K562 (cell line): ENCODE measurements at regions not wholly inside any gene's neighbourhood (a gene's known extent, or its start where the extent isn't known, plus 50 kb on each side); places are given as distances from the start of the nearest gene placed in this dataset.

Experiments
- ATAC-seq: fragments of 200-7000 bp; cut with Tn5 transposase; 3 replicates; pipeline ENCODE4 v1.9.1; 2020; ENCODE audit warnings: moderate library complexity
- BruUV-seq: library from RNA; stranded (reverse); fragments of 400-500 nt; replicated peaks from 2 replicates; lab custom pipeline; 2021; lab: Mats Ljungman, UMichigan
- CTCF ChIA-PET: fragments of 300-600 bp; formaldehyde crosslinking; extraction: SDS; loops from one replicate; lab custom pipeline; 2021; ENCODE audit warnings: low intra/inter-chr PET ratio; lab: Yijun Ruan, JAX
- POLR2A ChIA-PET: fragments of 300-600, 350-650 bp; sonication (Branson Sonifier 250); formaldehyde crosslinking; extraction: SDS; loops from one replicate; lab custom pipeline; 2021; ENCODE audit warnings: antibody characterized with exemption, inconsistent platforms; lab: Yijun Ruan, JAX
- DNase-seq, 4 experiments: peaks; one replicate each; pipeline versions ENCODE4 v3.0.0 to v3.0.0-alpha.2; 2011 to 2018; ENCODE audit warnings: low spot score in 3 of 4, mixed read lengths in 3 of 4; ENCODE audit errors: extremely low read depth in 1 of 4
- FAIRE-seq: peaks from 2 replicates; lab custom pipeline; 2011; peaks lifted over from hg19 to GRCh38; lab: Jason Lieb, UNC
- H2AFZ ChIP-seq: 2 replicates; pipeline ENCODE4 v1.6.0; 2011; ENCODE audit warnings: low read depth, low read length, control low read depth, inconsistent platforms
- H3K27ac ChIP-seq: fragments of 200-600 bp; 3 replicates; pipeline ENCODE4 v1.8.0; 2011; ENCODE audit warnings: low read depth, mild to moderate bottlenecking, control low read depth, inconsistent platforms, low read length, moderate library complexity, mixed read lengths; ENCODE audit errors: extremely low read depth
- H3K27me3 ChIP-seq, 2 experiments: fragments of 300-600 bp in 1 of 2; 2 replicates in 1 of 2; 3 replicates in 1 of 2; pipeline versions ENCODE4 v1.6.0 to v1.8.0; 2011; ENCODE audit warnings: inconsistent platforms in 2 of 2, low read length in 2 of 2, mild to moderate bottlenecking in 1 of 2, mixed read lengths in 1 of 2, moderate library complexity in 1 of 2; ENCODE audit not compliant: control insufficient read depth in 2 of 2, insufficient read depth in 2 of 2
- H3K36me3 ChIP-seq: fragments of 300-600 bp; 3 replicates; pipeline ENCODE4 v1.8.0; 2011; ENCODE audit warnings: mild to moderate bottlenecking, low read length, inconsistent platforms; ENCODE audit not compliant: control insufficient read depth, insufficient read depth
- H3K4me1 ChIP-seq, 2 experiments: fragments of 200-600 bp in 1 of 2; replicated peaks in 1 of 2; 2 replicates in 1 of 2; 3 replicates in 1 of 2; pipeline versions ENCODE4 v1.5.1 to v1.8.0; 2011; ENCODE audit warnings: inconsistent platforms in 2 of 2, low read length in 2 of 2, mild to moderate bottlenecking in 1 of 2, mixed read lengths in 1 of 2, moderate library complexity in 1 of 2; ENCODE audit not compliant: control insufficient read depth in 2 of 2, insufficient read depth in 2 of 2
- H3K4me2 ChIP-seq: 2 replicates; pipeline ENCODE4 v1.6.1; 2011; ENCODE audit warnings: low read length, control low read depth, inconsistent platforms, mixed read lengths; ENCODE audit not compliant: insufficient read depth
- H3K4me3 ChIP-seq: fragments of 200-600 bp; sonication (generic), shearing (Covaris generic); 2 replicates; pipeline ENCODE4 v1.5.1; 2016; ENCODE audit warnings: control low read depth, inconsistent platforms
- H3K79me2 ChIP-seq: fragments of 200-600 bp; 3 replicates; pipeline ENCODE4 v1.8.0; 2011; ENCODE audit warnings: low read length, inconsistent platforms; ENCODE audit not compliant: control insufficient read depth, insufficient read depth
- H3K9ac ChIP-seq, 2 experiments: 2 replicates each; pipeline versions ENCODE4 v1.6.0 to v1.6.1; 2011; ENCODE audit warnings: low read depth in 2 of 2, low read length in 2 of 2, control low read depth in 1 of 2, inconsistent platforms in 1 of 2, mild to moderate bottlenecking in 1 of 2, mixed read lengths in 1 of 2; ENCODE audit not compliant: insufficient read depth in 1 of 2
- H3K9me1 ChIP-seq: one replicate; pipeline ENCODE4 v1.6.0; 2011; ENCODE audit warnings: inconsistent platforms, mild to moderate bottlenecking, low read length, moderate library complexity; ENCODE audit not compliant: control insufficient read depth, insufficient read depth
- H3K9me3 ChIP-seq: replicated peaks from 2 replicates; pipeline ENCODE4 v1.5.1; 2011; ENCODE audit warnings: low read depth, low read length, inconsistent platforms; ENCODE audit not compliant: control insufficient read depth, insufficient read depth
- H4K20me1 ChIP-seq: replicated peaks from 2 replicates; pipeline ENCODE4 v1.6.1; 2011; ENCODE audit warnings: low read length, inconsistent platforms, mixed read lengths; ENCODE audit not compliant: control insufficient read depth, insufficient read depth
- ELF2 ChIP-seq: fragments of 250-450 bp; sonication (Bioruptor Pico); IDR thresholded peaks from 2 replicates; pipeline ENCODE4 v1.5.0; 2021; ENCODE audit warnings: mild to moderate bottlenecking
- GTF2B ChIP-seq: IDR thresholded peaks from 2 replicates; pipeline ENCODE4 v1.6.1; 2011; ENCODE audit not compliant: insufficient read length; ENCODE audit errors: extremely low read depth
- HIVEP1 ChIP-seq: fragments of 250-450 bp; sonication (Bioruptor Pico); IDR thresholded peaks from 2 replicates; pipeline ENCODE4 v1.4.0; 2020; ENCODE audit warnings: mild to moderate bottlenecking
- HNRNPK ChIP-seq: fragments of 200-400 bp; formaldehyde crosslinking; IDR thresholded peaks from one replicate; pipeline ENCODE4 v1.6.1; 2018; ENCODE audit warnings: mild to moderate bottlenecking, low read depth, low read length; ENCODE audit not compliant: poor library complexity, severe bottlenecking
- NONO ChIP-seq, 2 experiments: fragments of 200-400 bp in 1 of 2; fragments of 450-650 bp in 1 of 2; formaldehyde crosslinking in 1 of 2; IDR thresholded peaks; 2 replicates each; pipeline ENCODE4 v1.6.1; 2017; ENCODE audit warnings: low read depth in 2 of 2, mild to moderate bottlenecking in 2 of 2, moderate library complexity in 2 of 2, low read length in 1 of 2
- PCBP2 ChIP-seq: fragments of 200-400 bp; formaldehyde crosslinking; IDR thresholded peaks from 2 replicates; pipeline ENCODE4 v1.6.1; 2018; ENCODE audit warnings: low read length, low read depth, mild to moderate bottlenecking, moderate library complexity; ENCODE audit not compliant: poor library complexity, severe bottlenecking
- PTBP1 ChIP-seq: fragments of 200-400 bp; formaldehyde crosslinking; IDR thresholded peaks from 2 replicates; pipeline ENCODE4 v1.6.1; 2017; ENCODE audit warnings: low read depth, low read length
- RBM25 ChIP-seq: fragments of 200-400 bp; formaldehyde crosslinking; IDR thresholded peaks from 2 replicates; pipeline ENCODE4 v1.6.1; 2018; ENCODE audit warnings: low read length, low read depth, moderate library complexity; ENCODE audit not compliant: severe bottlenecking
- RNF2 ChIP-seq: sonication (generic); IDR thresholded peaks from 2 replicates; pipeline ENCODE4 v1.6.1; 2016
- XRCC5 ChIP-seq: fragments of 200-400 bp; formaldehyde crosslinking; IDR thresholded peaks from 2 replicates; pipeline ENCODE4 v1.6.1; 2017; ENCODE audit warnings: low read depth, mild to moderate bottlenecking, low read length
- WGBS: fragments of 100-300 bp; shearing (Covaris generic); methylation state at CpG from one replicate; pipeline ENCODE4 v1.1.6; 2016; ENCODE audit warnings: low coverage, mixed read lengths; ENCODE audit not compliant: insufficient coverage; ENCODE audit errors: missing lambda C conversion rate; 5-methylcytosine and 5-hydroxymethylcytosine counted together
- in situ Hi-C: fragments of 300-500 bp; cut with MboI; formaldehyde crosslinking; loops from 4 replicates; pipeline ENCODE4 v1.15.0; 2018; ENCODE audit warnings: inconsistent platforms, mixed read lengths
- intact Hi-C: fragments of 100-400 bp; cut with micrococcal nuclease; formaldehyde crosslinking; loops from 2 replicates; pipeline ENCODE4 v1.14.2; 2022

- WGBS, result 0% methylated on average over 2 of the region's 2 CpGs
- in situ Hi-C loops, result loop anchor here (25.0 kb wide), 1 partner anchor 678 kb away; no protein-coding TSS in a partner anchor
- Histone ChIP-seq H3K4me1 (peaks cover 3 to 9% of the 10 kb centered on the region in 2 experiments), H3K27me3 (no peaks in the 10 kb centered on the region), H3K9ac (no peak overlapping the region), H2AFZ (no peak overlapping the region), H3K4me2 (no peak overlapping the region), H3K27ac (no peak overlapping the region), H3K36me3 (no peaks in the 10 kb centered on the region), H3K9me3 (no peaks in the 10 kb centered on the region), H3K79me2 (no peaks in the 10 kb centered on the region)
- intact Hi-C loops, result no loop called here
- FAIRE-seq (no peak), ATAC-seq (0 out of 3 replicates have a peak, but pooled peaks have one; percentile 23)
- ChIA-PET CTCF (no interaction called here), POLR2A (interaction anchor here (0.7 to 1.2 kb wide), 2 partner anchors 9 to 11 kb away, joined by 4 to 6 read pairs; no protein-coding TSS in a partner anchor)
- TF ChIP-seq PCBP2 (peak; percentile 89), HIVEP1 (CRISPR knock-in tag) (no peak), RNF2 (no peak), GTF2B (no peak), HNRNPK (peak; percentile 73), RBM25 (peak; percentile 74), PTBP1 (no peak), NONO (IDR thresholded peaks at IDR 0.05; ENCODE audit: low read depth in 2 of 2, low read length in 1 of 2) (no peak), XRCC5 (no peak), ELF2 (CRISPR knock-in tag) (no peak)
- TF ChIP-seq, all 486 proteins: peak for 3
- DNase-seq, result peak in 2 of 4 experiments; percentile 23 to 27
- H3K9me1 ChIP-seq, result no peaks in the 10 kb centered on the region
- no peak overlapping the region for H3K4me3 ChIP-seq
- H4K20me1 ChIP-seq, result peaks cover 4% of the 10 kb centered on the region
- no TSS peak for BruUV-seq
Measured at GRCh38 chr3:34008836-34009809, 210.7 kb downstream of the PDCD6IP start.
